A673 (cell line): ENCODE measurements at regions not wholly inside any gene's neighbourhood (a gene's known extent, or its start where the extent isn't known, plus 50 kb on each side); places are given as distances from the start of the nearest gene placed in this dataset.

Experiments
- BruUV-seq: library from RNA; stranded (reverse); fragments of 400-500 nt; replicated peaks from 2 replicates; lab custom pipeline; 2021; lab: Mats Ljungman, UMichigan
- CTCF ChIA-PET: fragments of 300-600 bp; sonication (Branson Sonifier 250); formaldehyde crosslinking; loops from one replicate; lab custom pipeline; 2022; ENCODE audit warnings: antibody characterized with exemption; lab: Charles Lee
- POLR2A ChIA-PET: fragments of 300-600 bp; sonication (Branson Sonifier 250); formaldehyde crosslinking; loops from one replicate; lab custom pipeline; 2022; ENCODE audit warnings: antibody characterized with exemption; ENCODE audit not compliant: low non-redundant PET; lab: Charles Lee
- DNase-seq: peaks from one replicate; pipeline ENCODE4 v3.0.0-alpha.2; 2015; ENCODE audit warnings: low spot score
- H3K27ac ChIP-seq: fragments of 200-600 bp; sonication (generic); 2 replicates; pipeline ENCODE4 v1.5.1; 2016; ENCODE audit warnings: mixed run types, low read depth, mild to moderate bottlenecking, mixed read lengths, antibody characterized with exemption, low read length; ENCODE audit not compliant: poor library complexity, severe bottlenecking
- H3K27me3 ChIP-seq: fragments of 200-600 bp; sonication (generic); replicated peaks from 2 replicates; pipeline ENCODE4 v1.6.1; 2017; ENCODE audit warnings: mixed run types, low read depth, mild to moderate bottlenecking, mixed read lengths, antibody characterized with exemption, low read length; ENCODE audit not compliant: insufficient read depth, poor library complexity
- H3K36me3 ChIP-seq: fragments of 200-600 bp; sonication (generic); 2 replicates; pipeline ENCODE4 v1.6.1; 2016; ENCODE audit warnings: mixed run types, mild to moderate bottlenecking, mixed read lengths, antibody characterized with exemption, low read length; ENCODE audit not compliant: insufficient read depth, poor library complexity, severe bottlenecking
- H3K4me1 ChIP-seq: fragments of 200-600 bp; sonication (generic); 2 replicates; pipeline ENCODE4 v1.6.1; 2017; ENCODE audit warnings: mixed run types, mild to moderate bottlenecking, mixed read lengths, antibody characterized with exemption, low read length; ENCODE audit not compliant: insufficient read depth, poor library complexity, severe bottlenecking
- H3K4me3 ChIP-seq: fragments of 200-600 bp; sonication (generic); 2 replicates; pipeline ENCODE4 v1.5.1; 2016; ENCODE audit warnings: low read depth, mixed run types, mild to moderate bottlenecking, mixed read lengths, low read length; ENCODE audit not compliant: poor library complexity, severe bottlenecking
- H3K9me3 ChIP-seq: fragments of 200-600 bp; sonication (generic); 2 replicates; pipeline ENCODE4 v1.6.1; 2016; ENCODE audit warnings: mixed run types, low read depth, mild to moderate bottlenecking, mixed read lengths, antibody characterized with exemption, low read length; ENCODE audit not compliant: poor library complexity, severe bottlenecking
- CTCF ChIP-seq: fragments of 300-800, 200-600 bp; sonication (generic); conservative IDR thresholded peaks from 2 replicates; pipeline ENCODE4 v1.5.1; 2017; ENCODE audit warnings: low read depth, mild to moderate bottlenecking, antibody characterized with exemption, low read length, moderate library complexity, mixed read lengths
- EZH2 ChIP-seq: fragments of 200-600 bp; sonication (generic); IDR thresholded peaks from 2 replicates; pipeline ENCODE4 v1.6.1; 2017; ENCODE audit warnings: borderline replicate concordance, low read depth, mild to moderate bottlenecking, mixed read lengths, antibody characterized with exemption, low read length; ENCODE audit not compliant: poor library complexity, severe bottlenecking
- intact Hi-C: fragments of 100-400 bp; cut with micrococcal nuclease; formaldehyde crosslinking; loops from one replicate; pipeline ENCODE4 v1.10.0; 2022; ENCODE audit not compliant: unreplicated experiment

GRCh38 chr1:110774398-110774797, 98.5 kb upstream of the CD53 start:
- Histone ChIP-seq H3K27ac (no peak overlapping the region), H3K9me3 (no peaks in the 10 kb centered on the region), H3K27me3 (no peaks in the 10 kb centered on the region), H3K4me3 (no peak overlapping the region), H3K36me3 (no peaks in the 10 kb centered on the region), H3K4me1 (peaks cover 31% of the 10 kb centered on the region)
- ChIA-PET POLR2A (no interaction called here), CTCF (no interaction called here)
- no TSS peak for BruUV-seq
- intact Hi-C loops, result no loop called here
- no peak for DNase-seq
- no peak for TF ChIP-seq EZH2

GRCh38 chr1:110773813-110774212, 99.1 kb upstream of the KCNA3 start:
- POLR2A ChIA-PET, result no interaction called here
- BruUV-seq, result no TSS peak

GRCh38 chr1:110771245-110772022, 96.7 kb upstream of the KCNA3 start:
- H3K4me3 ChIP-seq, result no peak overlapping the region
- no TSS peak for BruUV-seq
- H3K4me1 ChIP-seq, result peaks cover 8% of the 10 kb centered on the region
- H3K36me3 ChIP-seq, result no peaks in the 10 kb centered on the region
- POLR2A ChIA-PET, result no interaction called here
- no peak for DNase-seq
- TF ChIP-seq EZH2, result no peak
- TF ChIP-seq CTCF, result no peak
- H3K27me3 ChIP-seq, result no peaks in the 10 kb centered on the region
- H3K9me3 ChIP-seq, result no peaks in the 10 kb centered on the region
- CTCF ChIA-PET, result no interaction called here
- no peak overlapping the region for H3K27ac ChIP-seq
- intact Hi-C loops, result no loop called here

More at GRCh38 chr1:110773813-110774212, 99.1 kb upstream of the KCNA3 start:
- TF ChIP-seq CTCF (no peak), EZH2 (no peak)
- intact Hi-C loops, result no loop called here
- DNase-seq, result no peak
- no peaks in the 10 kb centered on the region for H3K36me3 ChIP-seq
- no peaks in the 10 kb centered on the region for H3K9me3 ChIP-seq
- H3K27me3 ChIP-seq, result no peaks in the 10 kb centered on the region
- H3K4me3 ChIP-seq, result no peak overlapping the region
- CTCF ChIA-PET, result interaction anchor here (0.6 kb wide), 1 partner anchor 157 kb away, joined by 5 read pairs; no protein-coding TSS in a partner anchor
- H3K4me1 ChIP-seq, result peaks cover 31% of the 10 kb centered on the region
- H3K27ac ChIP-seq, result no peak overlapping the region
